Heart left ventricle (tissue), 16 donors: ENCODE measurements at regions not wholly inside any gene's neighbourhood (a gene's known extent, or its start where the extent isn't known, plus 50 kb on each side); places are given as distances from the start of the nearest gene placed in this dataset.

Source experiments
- ATAC-seq, 4 donors: fragments of 200-7000 bp; cut with Tn5 transposase; one replicate each; pipeline ENCODE4 v1.9.1; 2020 to 2022; ENCODE audit warnings: moderate library complexity in 4 of 4, mild to moderate bottlenecking in 3 of 4, moderate number of reproducible peaks in 1 of 4
- DNase-seq, 5 donors: peaks; one replicate each; pipeline ENCODE4 v3.0.0-alpha.2; 2020
- H3K27ac ChIP-seq, 12 donors: fragments of 200-600 bp; sonication (generic) in 4 of 12; one replicate each; pipeline versions ENCODE4 v1.5.0 to v1.8.0; 2016 to 2022; ENCODE audit warnings: mild to moderate bottlenecking in 2 of 12
- H3K27me3 ChIP-seq, 9 donors: fragments of 200-600 bp; sonication (generic) in 2 of 9; one replicate each; pipeline versions ENCODE4 v1.5.1 to v1.8.0; 2016 to 2022; ENCODE audit warnings: mild to moderate bottlenecking in 3 of 9
- H3K36me3 ChIP-seq, 9 donors: fragments of 200-600 bp; sonication (generic) in 2 of 9; one replicate each; pipeline versions ENCODE4 v1.5.0 to v1.8.0; 2018 to 2022; ENCODE audit warnings: mild to moderate bottlenecking in 2 of 9
- H3K4me1 ChIP-seq, 12 donors: fragments of 200-600 bp; sonication (generic) in 4 of 12; one replicate each; pipeline versions ENCODE4 v1.5.0 to v1.8.0; 2016 to 2022; ENCODE audit warnings: mild to moderate bottlenecking in 3 of 12
- H3K4me3 ChIP-seq, 12 donors: fragments of 200-600 bp; sonication (generic) in 4 of 12; one replicate each; pipeline versions ENCODE4 v1.5.0 to v1.8.0; 2017 to 2022; ENCODE audit warnings: mild to moderate bottlenecking in 9 of 12, moderate library complexity in 4 of 12
- H3K9me3 ChIP-seq, 12 donors: fragments of 200-600 bp; sonication (generic) in 4 of 12; one replicate each; pipeline versions ENCODE4 v1.5.0 to v1.8.0; 2016 to 2022; ENCODE audit warnings: mild to moderate bottlenecking in 1 of 12
- CTCF ChIP-seq, 12 donors: fragments of 200-600 bp; sonication (generic) in 4 of 12; IDR thresholded peaks; one replicate each; pipeline versions ENCODE4 v1.5.0 to v1.8.0; 2018 to 2022; ENCODE audit warnings: antibody characterized with exemption in 12 of 12, mild to moderate bottlenecking in 5 of 12
- POLR2A ChIP-seq, 2 donors: fragments of 450-650 bp; IDR thresholded peaks; one replicate each; pipeline ENCODE4 v1.6.1; 2017; ENCODE audit warnings: antibody characterized with exemption in 2 of 2, mild to moderate bottlenecking in 2 of 2, moderate library complexity in 2 of 2
- WGBS, 4 donors: extraction: QIAGEN DNeasy Blood & Tissue Kit in 2 of 4; methylation state at CpG; one replicate each; pipeline versions ENCODE4 v1.1.5 to v1.1.7; 2013 to 2018; 5-methylcytosine and 5-hydroxymethylcytosine counted together
- intact Hi-C, 10 donors: fragments of 100-400 bp; cut with DNase I; formaldehyde crosslinking; loops; one replicate each; pipeline versions ENCODE4 v1.11.1 to v1.14.2; 2022
- donor health status: ischemic (EF 13 %, LVEDD 7.1; RV severe dilation, severe dysfunction).
- donor health status: healthy with polysubstance abuse.
- donor health status: DM: no; HTN: yes; CAD: no.
- donor health status: DM: no; HTN: no; CAD: no.
- donor health status: ischemic (EF 25% LVEDD 6.9; RV normal size, moderate dysfunction).
- donor health status: ischemic (EF 25% LVEDD 5.7; RV mildly dilated, moderate dysfunction).
- donor health status: healthy.
- donor health status: DM: yes; HTN: yes; CAD: no.
- donor health status: ischemic (EF 35%, LVEDD 5.7; RV mildly dilated, moderate dysfunction).
- donor health status: nonischemic (EF 11% LVEDD 7.7; RV severe dilation, severe dysfunction).
- donor health status: DM: yes; HTN: yes; CAD: no.
- donor health status: PGD.
- donor health status: ischemic (EF 29% LVEDD 5.4; RV normal size, mild dysfunction).
- donor health status: nonischemic (EF 23%, LVEDD 6.1; RV moderate dilation, normal function).

- Histone ChIP-seq H3K4me3 (no peak overlapping the region), H3K27ac (no peak overlapping the region), H3K4me1 (no peaks in the 10 kb centered on the region), H3K27me3 (peaks cover 0 to 19% (median 0%) of the 10 kb centered on the region in 9 donors), H3K36me3 (no peaks in the 10 kb centered on the region), H3K9me3 (peaks cover 0 to 5% (median 0%) of the 10 kb centered on the region in 12 donors)
- ATAC-seq (no peak), DNase-seq (no peak)
- TF ChIP-seq POLR2A (IDR thresholded peaks at IDR 0.05), result no peak
- TF ChIP-seq CTCF (IDR thresholded peaks at IDR 0.05), result no peak
- intact Hi-C loops, result no loop called here
- WGBS, 4 donors, result 84 to 93% (median 88%) methylated on average over 4 of the region's 4 CpGs
Observed at GRCh38 chr5:122547669-122548068, 227.2 kb upstream of the SNX2 start.

GRCh38 chr5:122559676-122560075 lies 215.2 kb upstream of the SNX2 start:
- no peak for DNase-seq
- TF ChIP-seq CTCF (IDR thresholded peaks at IDR 0.05), result no peak
- no peak for TF ChIP-seq POLR2A (IDR thresholded peaks at IDR 0.05)
- H3K27me3 ChIP-seq, result no peaks in the 10 kb centered on the region

GRCh38 chr5:122561209-122561608 lies 213.7 kb upstream of the SNX2 start:
- no peaks in the 10 kb centered on the region for H3K36me3 ChIP-seq
- peaks cover 0 to 6% (median 0%) of the 10 kb centered on the region in 12 donors for H3K4me1 ChIP-seq
- no peaks in the 10 kb centered on the region for H3K27me3 ChIP-seq
- ATAC-seq (no peak), DNase-seq (no peak)
- 5 to 16% (median 11%) methylated on average over 3 of the region's 3 CpGs for WGBS, 4 donors
- no peak for TF ChIP-seq POLR2A (IDR thresholded peaks at IDR 0.05)
- no peak for TF ChIP-seq CTCF (IDR thresholded peaks at IDR 0.05)
- H3K9me3 ChIP-seq, result no peaks in the 10 kb centered on the region
- no peak overlapping the region for H3K27ac ChIP-seq
- H3K4me3 ChIP-seq, result no peak overlapping the region
- intact Hi-C loops, result no loop called here

More at GRCh38 chr5:122559676-122560075, 215.2 kb upstream of the SNX2 start:
- no peak overlapping the region for H3K27ac ChIP-seq
- no peak overlapping the region for H3K4me3 ChIP-seq
- no peaks in the 10 kb centered on the region for H3K36me3 ChIP-seq
- peaks cover 0 to 6% (median 0%) of the 10 kb centered on the region in 12 donors for H3K4me1 ChIP-seq
- intact Hi-C loops, result no loop called here
- no peak for ATAC-seq
- no peaks in the 10 kb centered on the region for H3K9me3 ChIP-seq

- TF ChIP-seq POLR2A (IDR thresholded peaks at IDR 0.05) (no peak), CTCF (IDR thresholded peaks at IDR 0.05) (no peak)
- no peaks in the 10 kb centered on the region for H3K36me3 ChIP-seq
- H3K27ac ChIP-seq, result no peak overlapping the region
- H3K27me3 ChIP-seq, result no peaks in the 10 kb centered on the region
- no peak overlapping the region for H3K4me3 ChIP-seq
- ATAC-seq, result no peak
- peaks cover 0 to 6% (median 0%) of the 10 kb centered on the region in 12 donors for H3K4me1 ChIP-seq
- 74 to 88% (median 81%) methylated on average over 9 of the region's 9 CpGs for WGBS, 4 donors
- intact Hi-C loops, result no loop called here
- no peaks in the 10 kb centered on the region for H3K9me3 ChIP-seq
- DNase-seq, result no peak
Observed at GRCh38 chr5:122565331-122565730, 209.5 kb upstream of the SNX2 start.
